ENCODE measurements at regions not wholly inside any gene's neighbourhood (a gene's known extent, or its start where the extent isn't known, plus 50 kb on each side); places are given as distances from the start of the nearest gene placed in this dataset.
A peak's percentile ranks its signal among the peaks of the same experiment; 100 is the strongest.

GRCh38 chr9:79813258-79813638 lies 241.5 kb downstream of the TLE4 start:
- Histone ChIP-seq H3K27ac (ENCODE audit: low read depth, low read length) (no peak overlapping the region), H3K36me3 (ENCODE audit: control insufficient read depth in 3 of 3, insufficient read depth in 3 of 3, low read length in 3 of 3) (no peaks in the 10 kb centered on the region), H3K9me3 (ENCODE audit: control insufficient read depth in 3 of 3, low read length in 3 of 3) (no peaks in the 10 kb centered on the region), H3K4me1 (ENCODE audit: control insufficient read depth in 3 of 3, insufficient read depth in 3 of 3, low read length in 3 of 3) (peaks cover 0 to 7% (median 0%) of the 10 kb centered on the region in 3 donors), H3K27me3 (ENCODE audit: control insufficient read depth in 3 of 3, insufficient read depth in 3 of 3, low read length in 3 of 3) (no peaks in the 10 kb centered on the region), H3K9ac (ENCODE audit: low read depth in 1 of 3, low read length in 3 of 3) (no peak overlapping the region), H3K4me3 (ENCODE audit: low read length in 3 of 3) (no peak overlapping the region)

GRCh38 chr9:79812507-79813257 lies 240.9 kb downstream of the TLE4 start:
- H3K9ac ChIP-seq (ENCODE audit: low read depth in 1 of 3, low read length in 3 of 3) = no peak overlapping the region
- H3K36me3 ChIP-seq (ENCODE audit: control insufficient read depth in 3 of 3, insufficient read depth in 3 of 3, low read length in 3 of 3) = no peaks in the 10 kb centered on the region
- peaks cover 0 to 1% (median 0%) of the 10 kb centered on the region in 3 donors for H3K4me1 ChIP-seq (ENCODE audit: control insufficient read depth in 3 of 3, insufficient read depth in 3 of 3, low read length in 3 of 3)
- no peak overlapping the region for H3K27ac ChIP-seq (ENCODE audit: low read depth, low read length)
- no peaks in the 10 kb centered on the region for H3K9me3 ChIP-seq (ENCODE audit: control insufficient read depth in 3 of 3, low read length in 3 of 3)
- H3K4me3 ChIP-seq (ENCODE audit: low read length in 3 of 3) = peak overlapping the region in 1 of 3 donors; percentile 39
- no peaks in the 10 kb centered on the region for H3K27me3 ChIP-seq (ENCODE audit: control insufficient read depth in 3 of 3, insufficient read depth in 3 of 3, low read length in 3 of 3)

GRCh38 chr9:79812099-79812498 lies 240.3 kb downstream of the TLE4 start:
- Histone ChIP-seq H3K9me3 (ENCODE audit: control insufficient read depth in 3 of 3, low read length in 3 of 3) (no peaks in the 10 kb centered on the region), H3K36me3 (ENCODE audit: control insufficient read depth in 3 of 3, insufficient read depth in 3 of 3, low read length in 3 of 3) (no peaks in the 10 kb centered on the region), H3K27me3 (ENCODE audit: control insufficient read depth in 3 of 3, insufficient read depth in 3 of 3, low read length in 3 of 3) (no peaks in the 10 kb centered on the region), H3K9ac (ENCODE audit: low read depth in 1 of 3, low read length in 3 of 3) (no peak overlapping the region), H3K4me1 (ENCODE audit: control insufficient read depth in 3 of 3, insufficient read depth in 3 of 3, low read length in 3 of 3) (no peaks in the 10 kb centered on the region), H3K27ac (ENCODE audit: low read depth, low read length) (no peak overlapping the region), H3K4me3 (ENCODE audit: low read length in 3 of 3) (no peak overlapping the region)

- H3K9ac ChIP-seq (ENCODE audit: low read depth in 1 of 3, low read length in 3 of 3) = no peak overlapping the region
- H3K27me3 ChIP-seq (ENCODE audit: control insufficient read depth in 3 of 3, insufficient read depth in 3 of 3, low read length in 3 of 3) = no peaks in the 10 kb centered on the region
- H3K27ac ChIP-seq (ENCODE audit: low read depth, low read length) = no peak overlapping the region
These were observed 238.2 kb downstream of the TLE4 start for GRCh38 chr9:79809931-79810330.

GRCh38 chr9:79809316-79809876 lies 237.6 kb downstream of the TLE4 start:
- no peaks in the 10 kb centered on the region for H3K4me1 ChIP-seq (ENCODE audit: control insufficient read depth in 3 of 3, insufficient read depth in 3 of 3, low read length in 3 of 3)
- H3K27ac ChIP-seq (ENCODE audit: low read depth, low read length) = no peak overlapping the region
- no peak overlapping the region for H3K9ac ChIP-seq (ENCODE audit: low read depth in 1 of 3, low read length in 3 of 3)
- H3K36me3 ChIP-seq (ENCODE audit: control insufficient read depth in 3 of 3, insufficient read depth in 3 of 3, low read length in 3 of 3) = no peaks in the 10 kb centered on the region
- H3K4me3 ChIP-seq (ENCODE audit: low read length in 3 of 3) = no peak overlapping the region
- no peaks in the 10 kb centered on the region for H3K27me3 ChIP-seq (ENCODE audit: control insufficient read depth in 3 of 3, insufficient read depth in 3 of 3, low read length in 3 of 3)
- no peaks in the 10 kb centered on the region for H3K9me3 ChIP-seq (ENCODE audit: control insufficient read depth in 3 of 3, low read length in 3 of 3)

More at GRCh38 chr9:79809931-79810330, 238.2 kb downstream of the TLE4 start:
- no peak overlapping the region for H3K4me3 ChIP-seq (ENCODE audit: low read length in 3 of 3)
- H3K9me3 ChIP-seq (ENCODE audit: control insufficient read depth in 3 of 3, low read length in 3 of 3) = no peaks in the 10 kb centered on the region
- no peaks in the 10 kb centered on the region for H3K4me1 ChIP-seq (ENCODE audit: control insufficient read depth in 3 of 3, insufficient read depth in 3 of 3, low read length in 3 of 3)
- H3K36me3 ChIP-seq (ENCODE audit: control insufficient read depth in 3 of 3, insufficient read depth in 3 of 3, low read length in 3 of 3) = no peaks in the 10 kb centered on the region

GRCh38 chr9:79807971-79808370 lies 236.2 kb downstream of the TLE4 start:
- Histone ChIP-seq H3K9ac (ENCODE audit: low read depth in 1 of 3, low read length in 3 of 3) (no peak overlapping the region), H3K36me3 (ENCODE audit: control insufficient read depth in 3 of 3, insufficient read depth in 3 of 3, low read length in 3 of 3) (no peaks in the 10 kb centered on the region), H3K27ac (ENCODE audit: low read depth, low read length) (no peak overlapping the region), H3K4me3 (ENCODE audit: low read length in 3 of 3) (no peak overlapping the region), H3K27me3 (ENCODE audit: control insufficient read depth in 3 of 3, insufficient read depth in 3 of 3, low read length in 3 of 3) (no peaks in the 10 kb centered on the region), H3K9me3 (ENCODE audit: control insufficient read depth in 3 of 3, low read length in 3 of 3) (no peaks in the 10 kb centered on the region), H3K4me1 (ENCODE audit: control insufficient read depth in 3 of 3, insufficient read depth in 3 of 3, low read length in 3 of 3) (no peaks in the 10 kb centered on the region)

- Histone ChIP-seq H3K9me3 (ENCODE audit: control insufficient read depth in 3 of 3, low read length in 3 of 3) (no peaks in the 10 kb centered on the region), H3K4me3 (ENCODE audit: low read length in 3 of 3) (no peak overlapping the region), H3K27me3 (ENCODE audit: control insufficient read depth in 3 of 3, insufficient read depth in 3 of 3, low read length in 3 of 3) (no peaks in the 10 kb centered on the region), H3K36me3 (ENCODE audit: control insufficient read depth in 3 of 3, insufficient read depth in 3 of 3, low read length in 3 of 3) (no peaks in the 10 kb centered on the region), H3K27ac (ENCODE audit: low read depth, low read length) (no peak overlapping the region), H3K9ac (ENCODE audit: low read depth in 1 of 3, low read length in 3 of 3) (no peak overlapping the region), H3K4me1 (ENCODE audit: control insufficient read depth in 3 of 3, insufficient read depth in 3 of 3, low read length in 3 of 3) (no peaks in the 10 kb centered on the region)
These were observed 234.3 kb downstream of the TLE4 start for GRCh38 chr9:79806086-79806485.

GRCh38 chr9:79801459-79801858 lies 229.7 kb downstream of the TLE4 start:
- H3K27ac ChIP-seq (ENCODE audit: low read depth, low read length) = no peak overlapping the region
- no peak overlapping the region for H3K9ac ChIP-seq (ENCODE audit: low read depth in 1 of 3, low read length in 3 of 3)
- H3K27me3 ChIP-seq (ENCODE audit: control insufficient read depth in 3 of 3, insufficient read depth in 3 of 3, low read length in 3 of 3) = no peaks in the 10 kb centered on the region
- no peaks in the 10 kb centered on the region for H3K4me1 ChIP-seq (ENCODE audit: control insufficient read depth in 3 of 3, insufficient read depth in 3 of 3, low read length in 3 of 3)
- no peak overlapping the region for H3K4me3 ChIP-seq (ENCODE audit: low read length in 3 of 3)
- no peaks in the 10 kb centered on the region for H3K9me3 ChIP-seq (ENCODE audit: control insufficient read depth in 3 of 3, low read length in 3 of 3)
- no peaks in the 10 kb centered on the region for H3K36me3 ChIP-seq (ENCODE audit: control insufficient read depth in 3 of 3, insufficient read depth in 3 of 3, low read length in 3 of 3)

- H3K27ac ChIP-seq (ENCODE audit: low read depth, low read length) = no peak overlapping the region
- no peaks in the 10 kb centered on the region for H3K27me3 ChIP-seq (ENCODE audit: control insufficient read depth in 3 of 3, insufficient read depth in 3 of 3, low read length in 3 of 3)
- H3K4me3 ChIP-seq (ENCODE audit: low read length in 3 of 3) = no peak overlapping the region
- no peaks in the 10 kb centered on the region for H3K36me3 ChIP-seq (ENCODE audit: control insufficient read depth in 3 of 3, insufficient read depth in 3 of 3, low read length in 3 of 3)
- no peaks in the 10 kb centered on the region for H3K9me3 ChIP-seq (ENCODE audit: control insufficient read depth in 3 of 3, low read length in 3 of 3)
- no peak overlapping the region for H3K9ac ChIP-seq (ENCODE audit: low read depth in 1 of 3, low read length in 3 of 3)
- no peaks in the 10 kb centered on the region for H3K4me1 ChIP-seq (ENCODE audit: control insufficient read depth in 3 of 3, insufficient read depth in 3 of 3, low read length in 3 of 3)
These were observed 228.8 kb downstream of the TLE4 start for GRCh38 chr9:79800578-79800977.

GRCh38 chr9:79799691-79800335 lies 228.0 kb downstream of the TLE4 start:
- H3K36me3 ChIP-seq (ENCODE audit: control insufficient read depth in 3 of 3, insufficient read depth in 3 of 3, low read length in 3 of 3) = no peaks in the 10 kb centered on the region
- H3K9ac ChIP-seq (ENCODE audit: low read depth in 1 of 3, low read length in 3 of 3) = no peak overlapping the region
- H3K9me3 ChIP-seq (ENCODE audit: control insufficient read depth in 3 of 3, low read length in 3 of 3) = no peaks in the 10 kb centered on the region
- H3K4me1 ChIP-seq (ENCODE audit: control insufficient read depth in 3 of 3, insufficient read depth in 3 of 3, low read length in 3 of 3) = no peaks in the 10 kb centered on the region
- no peak overlapping the region for H3K27ac ChIP-seq (ENCODE audit: low read depth, low read length)
- no peak overlapping the region for H3K4me3 ChIP-seq (ENCODE audit: low read length in 3 of 3)
- H3K27me3 ChIP-seq (ENCODE audit: control insufficient read depth in 3 of 3, insufficient read depth in 3 of 3, low read length in 3 of 3) = no peaks in the 10 kb centered on the region
